DND-41 (cell line): ENCODE measurements at regions not wholly inside any gene's neighbourhood (a gene's known extent, or its start where the extent isn't known, plus 50 kb on each side); places are given as distances from the start of the nearest gene placed in this dataset.
"Not testable (repeated sequence)": the region's sequence is repeated elsewhere in the genome, so short reads cannot be mapped to it uniquely, and the experiment has no call there.

ENCODE experiments used
- ATAC-seq: fragments of 200-7000 bp; cut with Tn5 transposase; 3 replicates; pipeline ENCODE4 v1.9.1; 2021; ENCODE audit warnings: low read depth; ENCODE audit not compliant: insufficient read depth
- DNase-seq: peaks from one replicate; pipeline ENCODE4 v3.0.0-alpha.2; 2020
- H2AFZ ChIP-seq: 2 replicates; pipeline ENCODE4 v1.6.0; 2012; ENCODE audit warnings: low read depth, low read length
- H3K27ac ChIP-seq: 2 replicates; pipeline ENCODE4 v1.5.1; 2012; ENCODE audit warnings: low read length, inconsistent platforms
- H3K27me3 ChIP-seq: fragments of 200-600 bp; sonication (generic); 2 replicates; pipeline ENCODE4 v1.6.0; 2012; ENCODE audit warnings: low read length, mild to moderate bottlenecking, inconsistent platforms; ENCODE audit not compliant: insufficient read depth, poor library complexity
- H3K36me3 ChIP-seq: 2 replicates; pipeline ENCODE4 v1.5.1; 2012; ENCODE audit warnings: low read length, inconsistent platforms; ENCODE audit not compliant: insufficient read depth
- H3K4me1 ChIP-seq: 2 replicates; pipeline ENCODE4 v1.5.1; 2012; ENCODE audit warnings: mild to moderate bottlenecking, low read length; ENCODE audit not compliant: insufficient read depth
- H3K4me2 ChIP-seq: 2 replicates; pipeline ENCODE4 v1.6.0; 2012; ENCODE audit warnings: mild to moderate bottlenecking, moderate library complexity, low read length, inconsistent platforms; ENCODE audit not compliant: insufficient read depth
- H3K4me3 ChIP-seq, 2 experiments: fragments of 200-600 bp in 1 of 2; shearing (Covaris generic) in 1 of 2; 2 replicates each; pipeline ENCODE4 v1.5.1; 2012 to 2016; ENCODE audit warnings: inconsistent platforms in 2 of 2, low read length in 2 of 2, mild to moderate bottlenecking in 2 of 2, low read depth in 1 of 2, moderate library complexity in 1 of 2
- H3K79me2 ChIP-seq: 2 replicates; pipeline ENCODE4 v1.6.0; 2012; ENCODE audit warnings: low read length, inconsistent platforms; ENCODE audit not compliant: insufficient read depth
- H3K9ac ChIP-seq: 2 replicates; pipeline ENCODE4 v1.6.0; 2012; ENCODE audit warnings: low read depth, mild to moderate bottlenecking, inconsistent platforms, low read length, moderate library complexity
- H3K9me3 ChIP-seq: 2 replicates; pipeline ENCODE4 v1.5.1; 2012; ENCODE audit warnings: low read length, moderate library complexity, mild to moderate bottlenecking, inconsistent platforms; ENCODE audit not compliant: insufficient read depth, severe bottlenecking
- H4K20me1 ChIP-seq: 2 replicates; pipeline ENCODE4 v1.6.0; 2012; ENCODE audit warnings: low read length; ENCODE audit not compliant: insufficient read depth
- CTCF ChIP-seq: IDR thresholded peaks from 2 replicates; pipeline ENCODE4 v1.5.1; 2012; ENCODE audit warnings: borderline replicate concordance, low read length, moderate library complexity, mild to moderate bottlenecking; ENCODE audit not compliant: poor library complexity, severe bottlenecking; ENCODE audit errors: extremely low read depth
- EZH2 ChIP-seq: IDR thresholded peaks from 3 replicates; pipeline ENCODE4 v1.6.1; 2012; ENCODE audit warnings: borderline replicate concordance, low read depth, mild to moderate bottlenecking, moderate library complexity, low read length, inconsistent platforms; ENCODE audit not compliant: severe bottlenecking

DNA sequence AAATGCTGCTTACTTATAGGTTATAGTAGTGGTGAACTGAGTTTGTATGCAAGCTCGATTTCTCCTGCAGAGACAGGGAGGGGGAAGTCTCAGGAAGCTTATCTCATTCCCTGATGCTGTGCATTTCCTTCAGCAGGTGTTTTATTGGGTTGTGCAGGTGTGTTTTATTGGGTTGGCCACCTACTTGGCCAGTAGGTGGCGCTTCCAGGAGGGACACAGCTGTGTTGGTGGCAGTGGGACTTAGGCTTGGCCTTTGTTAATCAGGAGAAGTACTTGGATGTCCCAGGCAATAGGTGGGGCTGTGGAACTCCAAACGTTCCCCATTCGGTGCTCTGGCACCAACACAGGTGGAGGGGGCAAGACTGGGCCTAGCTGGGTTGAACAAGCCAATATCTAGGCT, 196.0 kb upstream of the DCAF8L1 start:
- no peak overlapping the region for H3K4me3 ChIP-seq
- H3K36me3 ChIP-seq, result no peaks in the 10 kb centered on the region
- no peaks in the 10 kb centered on the region for H3K27me3 ChIP-seq
- TF ChIP-seq CTCF (peak; percentile 34), EZH2 (no peak)
- no peaks in the 10 kb centered on the region for H3K9me3 ChIP-seq
- H3K4me2 ChIP-seq, result no peak overlapping the region
- no peak overlapping the region for H2AFZ ChIP-seq
- H3K79me2 ChIP-seq, result no peaks in the 10 kb centered on the region
- DNase-seq (no peak), ATAC-seq (no peak)
- no peaks in the 10 kb centered on the region for H3K4me1 ChIP-seq
- H4K20me1 ChIP-seq, result no peaks in the 10 kb centered on the region
- no peak overlapping the region for H3K27ac ChIP-seq
- H3K9ac ChIP-seq, result no peak overlapping the region

GRCh38 chrX:28170713-28171112, 189.5 kb upstream of the DCAF8L1 start:
- Histone ChIP-seq H3K36me3 (no peaks in the 10 kb centered on the region), H3K27me3 (no peaks in the 10 kb centered on the region), H3K9ac (no peak overlapping the region), H2AFZ (no peak overlapping the region), H3K4me2 (no peak overlapping the region), H3K4me3 (no peak overlapping the region), H3K27ac (no peak overlapping the region), H3K9me3 (no peaks in the 10 kb centered on the region), H3K4me1 (no peaks in the 10 kb centered on the region), H4K20me1 (no peaks in the 10 kb centered on the region), H3K79me2 (no peaks in the 10 kb centered on the region)
- DNase-seq (no peak), ATAC-seq (no peak)
- TF ChIP-seq EZH2 (no peak), CTCF (no peak)

DNA sequence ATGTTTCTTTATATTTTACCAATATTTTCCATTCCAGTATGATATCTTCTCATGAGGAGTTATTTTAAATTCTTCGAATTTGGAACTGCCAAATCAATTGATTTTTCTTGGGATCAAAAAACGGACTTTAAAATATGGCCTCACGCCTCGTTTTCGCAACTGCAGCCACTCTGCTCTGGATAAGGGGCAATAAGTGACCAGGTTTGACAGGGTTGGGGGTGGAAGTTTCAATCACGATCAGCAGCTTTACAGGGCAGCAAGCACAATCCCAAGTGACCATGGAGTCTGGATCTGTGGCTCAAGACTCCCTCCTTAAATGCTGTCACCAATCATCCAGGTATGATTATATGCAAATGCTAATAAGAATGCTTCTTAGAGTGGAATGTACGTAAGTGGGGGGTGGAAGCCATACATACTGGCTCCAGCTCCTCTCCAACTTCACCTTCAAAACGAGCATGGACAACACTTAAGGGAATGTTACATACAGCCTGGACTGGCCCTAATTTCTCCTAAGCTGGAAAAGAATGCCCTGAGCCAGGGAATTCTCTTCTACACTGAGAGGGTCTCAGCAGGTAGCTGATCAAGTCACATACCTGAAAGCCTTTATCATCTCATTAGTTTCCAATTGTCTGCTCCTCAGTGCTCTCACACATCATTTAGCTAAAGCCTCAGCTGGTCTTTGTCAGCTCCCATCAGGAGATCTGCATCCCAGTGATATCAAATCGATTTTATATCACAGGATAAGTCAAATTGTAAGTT, 176.9 kb upstream of the DCAF8L1 start:
- Histone ChIP-seq H4K20me1 (no peaks in the 10 kb centered on the region), H3K36me3 (no peaks in the 10 kb centered on the region), H3K79me2 (no peaks in the 10 kb centered on the region), H3K4me1 (no peaks in the 10 kb centered on the region), H3K4me3 (no peak overlapping the region), H2AFZ (no peak overlapping the region), H3K27ac (no peak overlapping the region), H3K9ac (no peak overlapping the region), H3K9me3 (no peaks in the 10 kb centered on the region), H3K4me2 (no peak overlapping the region), H3K27me3 (no peaks in the 10 kb centered on the region)
- DNase-seq (no peak), ATAC-seq (no peak)
- TF ChIP-seq EZH2 (no peak), CTCF (no peak)

GRCh38 chrX:28152263-28152662, 171.0 kb upstream of the DCAF8L1 start:
- H2AFZ ChIP-seq, H3K27me3 ChIP-seq, ATAC-seq, H3K79me2 ChIP-seq, H3K36me3 ChIP-seq, H4K20me1 ChIP-seq, H3K9ac ChIP-seq, DNase-seq, H3K4me1 ChIP-seq, H3K9me3 ChIP-seq, H3K4me2 ChIP-seq, H3K4me3 ChIP-seq, H3K27ac ChIP-seq: not testable (repeated sequence)
